Uterus (tissue), 3 donors: ENCODE measurements at regions not wholly inside any gene's neighbourhood (a gene's known extent, or its start where the extent isn't known, plus 50 kb on each side); places are given as distances from the start of the nearest gene placed in this dataset.

ENCODE experiments used
- DNase-seq, 2 donors: peaks; one replicate each; pipeline ENCODE4 v3.0.0-alpha.2; 2019 to 2020
- H3K27ac ChIP-seq, 2 donors: fragments of 200-600 bp; sonication (generic); 1 replicate in 1 of 2; 2 replicates in 1 of 2; pipeline ENCODE4 v1.5.1; 2016 to 2018
- H3K27me3 ChIP-seq, 2 donors: fragments of 200-600 bp; sonication (generic); one replicate each; pipeline ENCODE4 v1.5.1; 2018 to 2019; ENCODE audit warnings: control low read depth in 1 of 2
- H3K36me3 ChIP-seq, 2 donors: fragments of 200-600 bp; sonication (generic); one replicate each; pipeline ENCODE4 v1.5.1; 2019; ENCODE audit warnings: control low read depth in 1 of 2
- H3K4me1 ChIP-seq, 2 donors: fragments of 200-600 bp; sonication (generic); one replicate each; pipeline ENCODE4 v1.5.1; 2018 to 2019; ENCODE audit warnings: control low read depth in 1 of 2
- H3K4me3 ChIP-seq, 2 donors: fragments of 200-600 bp; sonication (generic); 1 replicate in 1 of 2; 2 replicates in 1 of 2; pipeline ENCODE4 v1.5.1; 2018 to 2019; ENCODE audit warnings: mild to moderate bottlenecking in 1 of 2
- H3K9me3 ChIP-seq, 2 donors: fragments of 200-600 bp; sonication (generic); one replicate each; pipeline ENCODE4 v1.5.1; 2019; ENCODE audit warnings: control low read depth in 1 of 2
- CTCF ChIP-seq, 4 experiments: fragments of 200-600 bp in 2 of 4; fragments of 450-650 bp in 2 of 4; sonication (generic) in 2 of 4; IDR thresholded peaks; one replicate each; pipeline ENCODE4 v1.5.1; 2016 to 2019; ENCODE audit warnings: antibody characterized with exemption in 4 of 4, mild to moderate bottlenecking in 2 of 4, moderate library complexity in 1 of 4
- POLR2A ChIP-seq, 2 donors: fragments of 450-650 bp; IDR thresholded peaks; one replicate each; pipeline ENCODE4 v1.6.1; 2016; ENCODE audit warnings: antibody characterized with exemption in 2 of 2, mild to moderate bottlenecking in 1 of 2, moderate library complexity in 1 of 2
- intact Hi-C: fragments of 100-400 bp; cut with DNase I; formaldehyde crosslinking; loops from one replicate; pipeline ENCODE4 v1.15.1; 2023; ENCODE audit warnings: low total_unique reads
- donor health status: DM: yes; HTN: yes; CAD: no.

- H3K9me3 ChIP-seq, result no peaks in the 10 kb centered on the region
- no peak for DNase-seq
- H3K36me3 ChIP-seq, result no peaks in the 10 kb centered on the region
- no peak overlapping the region for H3K27ac ChIP-seq
- TF ChIP-seq POLR2A (IDR thresholded peaks at IDR 0.05) (no peak), CTCF (IDR thresholded peaks at IDR 0.05) (no peak)
- no peak overlapping the region for H3K4me3 ChIP-seq
- no peaks in the 10 kb centered on the region for H3K4me1 ChIP-seq
- H3K27me3 ChIP-seq, result no peaks in the 10 kb centered on the region
- intact Hi-C loops, result no loop called here
Measured at GRCh38 chr14:97844042-97844441, 1046.9 kb downstream of the VRK1 start.

DNA sequence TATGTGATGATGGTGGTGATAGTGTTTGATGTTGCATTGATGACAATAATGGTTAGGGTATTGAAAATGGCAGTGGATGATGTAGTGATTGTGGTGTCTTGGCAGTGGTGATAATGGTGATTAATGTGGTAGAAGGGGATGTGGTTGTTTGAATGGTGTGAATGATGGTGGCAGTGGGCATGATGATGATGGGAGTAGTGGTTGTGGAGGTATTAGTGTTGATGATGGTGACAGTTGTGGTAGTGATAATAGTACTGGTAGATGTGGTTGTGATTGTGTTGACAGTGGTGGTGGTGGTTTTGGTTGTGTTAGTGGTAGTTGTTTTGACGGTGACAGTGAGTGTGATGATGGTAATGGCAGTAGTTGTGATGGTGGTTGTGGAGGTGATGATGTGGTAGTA, 1049.0 kb downstream of the VRK1 start:
- H3K27ac ChIP-seq, result no peak overlapping the region
- H3K4me3 ChIP-seq, result no peak overlapping the region
- no peaks in the 10 kb centered on the region for H3K4me1 ChIP-seq
- intact Hi-C loops, result no loop called here
- H3K36me3 ChIP-seq, result no peaks in the 10 kb centered on the region
- no peak for TF ChIP-seq CTCF (IDR thresholded peaks at IDR 0.05)
- no peak for TF ChIP-seq POLR2A (IDR thresholded peaks at IDR 0.05)
- no peaks in the 10 kb centered on the region for H3K27me3 ChIP-seq
- no peaks in the 10 kb centered on the region for H3K9me3 ChIP-seq
- no peak for DNase-seq

GRCh38 chr14:97848317-97848980, 1051.3 kb downstream of the VRK1 start:
- H3K27ac ChIP-seq, result no peak overlapping the region
- H3K27me3 ChIP-seq, result no peaks in the 10 kb centered on the region
- no peak for DNase-seq
- TF ChIP-seq POLR2A (IDR thresholded peaks at IDR 0.05), result no peak
- TF ChIP-seq CTCF (IDR thresholded peaks at IDR 0.05), result no peak
- no peak overlapping the region for H3K4me3 ChIP-seq
- intact Hi-C loops, result no loop called here
- H3K9me3 ChIP-seq, result no peaks in the 10 kb centered on the region
- H3K36me3 ChIP-seq, result no peaks in the 10 kb centered on the region
- H3K4me1 ChIP-seq, result no peaks in the 10 kb centered on the region

GRCh38 chr14:97850466-97850865, 1053.3 kb downstream of the VRK1 start:
- no peak overlapping the region for H3K4me3 ChIP-seq
- DNase-seq, result no peak
- intact Hi-C loops, result no loop called here
- no peak overlapping the region for H3K27ac ChIP-seq
- H3K27me3 ChIP-seq, result no peaks in the 10 kb centered on the region
- no peak for TF ChIP-seq CTCF (IDR thresholded peaks at IDR 0.05)
- no peak for TF ChIP-seq POLR2A (IDR thresholded peaks at IDR 0.05)
- H3K4me1 ChIP-seq, result no peaks in the 10 kb centered on the region
- H3K36me3 ChIP-seq, result no peaks in the 10 kb centered on the region
- no peaks in the 10 kb centered on the region for H3K9me3 ChIP-seq

DNA sequence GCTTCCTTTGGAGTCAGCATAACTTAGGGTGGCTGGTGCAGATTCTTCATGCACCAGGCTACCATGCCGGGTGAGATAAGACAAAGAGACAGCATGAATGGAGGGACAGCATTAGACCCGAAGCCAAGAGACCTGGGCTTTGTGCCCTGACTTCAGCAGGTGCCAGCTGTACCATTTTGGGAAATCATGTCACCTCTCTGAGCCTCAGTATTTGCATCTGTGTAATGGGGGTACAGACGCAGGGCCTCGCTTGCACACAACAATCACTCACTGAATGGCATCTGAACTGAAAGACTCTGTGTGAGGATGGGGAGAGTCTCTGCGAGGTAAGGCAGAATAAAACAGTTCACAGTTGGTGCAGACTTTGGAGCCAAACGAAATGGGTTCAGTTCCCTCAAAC, 1053.7 kb downstream of the VRK1 start:
- DNase-seq, result no peak
- H3K27me3 ChIP-seq, result no peaks in the 10 kb centered on the region
- H3K9me3 ChIP-seq, result no peaks in the 10 kb centered on the region
- no peaks in the 10 kb centered on the region for H3K36me3 ChIP-seq
- no peak overlapping the region for H3K27ac ChIP-seq
- TF ChIP-seq POLR2A (IDR thresholded peaks at IDR 0.05), result no peak
- no peak for TF ChIP-seq CTCF (IDR thresholded peaks at IDR 0.05)
- H3K4me3 ChIP-seq, result no peak overlapping the region
- no peaks in the 10 kb centered on the region for H3K4me1 ChIP-seq
- intact Hi-C loops, result no loop called here
